Smooth muscle cell (in vitro differentiated cells): ENCODE measurements at regions not wholly inside any gene's neighbourhood (a gene's known extent, or its start where the extent isn't known, plus 50 kb on each side); places are given as distances from the start of the nearest gene placed in this dataset.

Source experiments
- DNase-seq: peaks from one replicate; lab custom pipeline; 2025; ENCODE audit not compliant: unreplicated experiment; lab: John Stamatoyannopoulos, UW
- H2AFZ ChIP-seq: fragments of 200-600 bp; sonication (generic); 2 replicates; pipeline ENCODE4 v1.6.0; 2016; ENCODE audit warnings: antibody characterized with exemption, low read depth, mild to moderate bottlenecking
- H3F3A ChIP-seq: fragments of 200-600 bp; sonication (generic); 2 replicates; pipeline ENCODE4 v1.6.0; 2017; ENCODE audit warnings: antibody characterized with exemption, low read depth
- H3K27ac ChIP-seq: fragments of 200-600 bp; sonication (generic); 2 replicates; pipeline ENCODE4 v1.5.1; 2016; ENCODE audit warnings: low read depth, mild to moderate bottlenecking
- H3K27me3 ChIP-seq: fragments of 200-600 bp; sonication (generic); 2 replicates; pipeline ENCODE4 v1.6.1; 2016; ENCODE audit warnings: low read depth, mild to moderate bottlenecking
- H3K36me3 ChIP-seq: fragments of 200-600 bp; sonication (generic); 2 replicates; pipeline ENCODE4 v1.5.1; 2016; ENCODE audit warnings: low read depth
- H3K4me1 ChIP-seq: fragments of 200-600 bp; sonication (generic); 2 replicates; pipeline ENCODE4 v1.5.1; 2016; ENCODE audit warnings: low read depth
- H3K4me2 ChIP-seq: fragments of 200-600 bp; sonication (generic); 2 replicates; pipeline ENCODE4 v1.6.0; 2016; ENCODE audit warnings: mild to moderate bottlenecking
- H3K4me3 ChIP-seq: fragments of 200-600 bp; sonication (generic); 2 replicates; pipeline ENCODE4 v1.5.1; 2016; ENCODE audit warnings: mild to moderate bottlenecking
- H3K79me2 ChIP-seq: fragments of 200-600 bp; sonication (generic); 2 replicates; pipeline ENCODE4 v1.6.0; 2016; ENCODE audit warnings: low read depth, mild to moderate bottlenecking
- H3K9ac ChIP-seq: fragments of 200-600 bp; sonication (generic); 2 replicates; pipeline ENCODE4 v1.6.0; 2016; ENCODE audit warnings: low read depth
- H3K9me3 ChIP-seq: fragments of 200-600 bp; sonication (generic); replicated peaks from 2 replicates; pipeline ENCODE4 v1.5.1; 2016; ENCODE audit warnings: low read depth
- H4K20me1 ChIP-seq: fragments of 200-600 bp; sonication (generic); 2 replicates; pipeline ENCODE4 v1.6.0; 2016; ENCODE audit warnings: low read depth
- CTCF ChIP-seq: fragments of 200-600 bp; sonication (generic); IDR thresholded peaks from 2 replicates; pipeline ENCODE4 v1.5.1; 2017; ENCODE audit warnings: borderline replicate concordance, mild to moderate bottlenecking, antibody characterized with exemption; ENCODE audit not compliant: insufficient read depth, poor library complexity, severe bottlenecking
- WGBS: methylation state at CpG from one replicate; pipeline ENCODE4 v1.1.7; 2016; ENCODE audit warnings: low lambda C conversion rate; 5-methylcytosine and 5-hydroxymethylcytosine counted together

DNA sequence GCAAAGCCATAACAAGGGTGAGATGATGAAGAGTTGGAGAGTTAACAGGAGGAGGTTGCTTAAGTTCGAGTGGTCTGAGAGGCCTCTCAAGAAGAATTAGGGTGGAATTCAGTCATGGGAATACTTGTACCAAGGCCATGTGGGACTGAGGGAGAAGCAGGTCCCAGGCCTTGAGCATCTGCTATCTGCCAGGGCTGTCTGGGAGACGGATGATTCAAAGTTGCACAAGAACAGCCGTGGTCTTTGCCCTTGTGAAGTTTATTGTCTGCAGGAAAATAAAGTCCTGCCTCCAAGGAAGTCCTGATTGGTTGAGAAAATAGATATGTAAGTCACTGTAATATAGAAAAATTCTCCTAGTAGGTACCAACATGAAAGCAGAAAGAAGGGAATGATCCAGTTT is 178.8 kb upstream of the RFC3 start:
- 10% methylated on average over 3 of the region's 3 CpGs for WGBS
- TF ChIP-seq CTCF: no peak
- H3K4me2 ChIP-seq: no peak overlapping the region

DNA sequence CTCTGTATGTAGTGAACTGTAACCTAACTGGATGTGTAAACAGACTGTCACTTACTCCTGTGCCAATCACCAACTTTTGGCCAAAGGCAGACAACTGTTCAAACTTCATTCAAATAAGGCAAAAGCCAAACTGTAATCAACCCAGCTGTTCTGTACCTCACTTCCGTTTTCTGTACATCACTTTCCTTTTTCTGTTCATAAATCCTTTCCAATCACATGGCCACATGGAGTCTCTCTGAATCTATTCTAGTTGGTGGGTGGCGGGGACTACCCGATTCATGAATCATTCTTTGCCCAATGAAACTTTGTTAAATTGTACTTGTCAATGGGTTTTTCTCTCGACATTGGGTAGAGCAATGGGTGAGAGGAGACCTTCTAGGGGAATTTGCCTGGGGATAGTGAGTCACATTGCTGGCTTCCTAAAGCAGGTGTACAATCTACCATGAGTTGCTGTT is 178.3 kb upstream of the RFC3 start:
- no peak overlapping the region for H2AFZ ChIP-seq
- H3F3A ChIP-seq: peaks cover 10% of the 10 kb centered on the region
- no peak overlapping the region for H3K4me2 ChIP-seq
- no peaks in the 10 kb centered on the region for H3K79me2 ChIP-seq
- 95% methylated on average over 4 of the region's 4 CpGs for WGBS
- H4K20me1 ChIP-seq: no peaks in the 10 kb centered on the region
- no peaks in the 10 kb centered on the region for H3K9me3 ChIP-seq
- H3K4me1 ChIP-seq: peaks cover 5% of the 10 kb centered on the region
- no peak for TF ChIP-seq CTCF
- H3K27me3 ChIP-seq: no peaks in the 10 kb centered on the region
- no peaks in the 10 kb centered on the region for H3K36me3 ChIP-seq
- H3K27ac ChIP-seq: peak overlapping the region; percentile 3
- DNase-seq: no peak
- no peak overlapping the region for H3K4me3 ChIP-seq
- no peak overlapping the region for H3K9ac ChIP-seq

More for the DNA sequence above, 178.8 kb upstream of the RFC3 start:
- no peak for DNase-seq
- Histone ChIP-seq H2AFZ (no peak overlapping the region), H3K27me3 (no peaks in the 10 kb centered on the region), H3K79me2 (no peaks in the 10 kb centered on the region), H3K9ac (no peak overlapping the region), H4K20me1 (no peaks in the 10 kb centered on the region), H3F3A (peaks cover 10% of the 10 kb centered on the region), H3K9me3 (no peaks in the 10 kb centered on the region), H3K27ac (peak overlapping the region; percentile 68), H3K4me1 (peaks cover 5% of the 10 kb centered on the region), H3K4me3 (no peak overlapping the region), H3K36me3 (no peaks in the 10 kb centered on the region)

GRCh38 chr13:33640832-33641231 is 177.1 kb upstream of the RFC3 start:
- Histone ChIP-seq H2AFZ (no peak overlapping the region), H3K9ac (no peak overlapping the region), H3K79me2 (no peaks in the 10 kb centered on the region), H3K27ac (no peak overlapping the region), H3F3A (peaks cover 10% of the 10 kb centered on the region), H3K4me3 (no peak overlapping the region), H3K36me3 (no peaks in the 10 kb centered on the region), H3K4me1 (peaks cover 5% of the 10 kb centered on the region), H3K27me3 (no peaks in the 10 kb centered on the region), H3K4me2 (no peak overlapping the region), H3K9me3 (no peaks in the 10 kb centered on the region), H4K20me1 (no peaks in the 10 kb centered on the region)
- no peak for DNase-seq
- TF ChIP-seq CTCF: no peak

DNA sequence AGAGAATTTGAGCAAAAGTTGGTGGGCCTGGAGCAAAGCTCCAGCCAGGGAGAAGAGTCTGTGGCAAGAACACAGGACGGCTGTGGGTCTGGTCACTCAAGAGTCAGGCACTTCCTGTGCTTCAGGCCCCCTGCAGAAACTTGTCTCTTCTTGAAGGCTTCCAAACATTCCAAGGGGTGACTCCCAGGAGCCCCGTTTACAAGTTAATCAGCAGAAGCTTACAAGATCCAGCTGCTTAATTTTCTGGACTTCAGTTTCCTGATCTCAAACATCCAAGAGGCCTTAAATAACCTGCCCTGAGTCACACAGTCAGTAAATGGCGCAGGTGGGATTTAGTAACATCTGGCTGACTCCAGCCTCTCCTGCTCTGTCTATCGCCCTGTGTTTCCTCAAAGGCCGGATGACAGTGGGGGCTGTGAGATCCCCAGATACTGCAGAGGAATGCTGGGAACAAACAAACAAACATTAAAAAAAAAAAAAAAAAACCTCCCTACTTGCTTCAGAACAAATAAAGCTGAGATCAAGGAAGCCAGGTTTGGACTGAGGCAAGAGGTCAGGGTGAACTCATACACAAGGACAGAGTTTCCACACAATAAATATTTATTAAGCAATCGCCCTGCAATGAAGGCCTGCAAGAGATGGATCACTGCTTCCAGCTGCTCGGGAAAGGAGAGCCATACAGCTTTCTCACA is 175.4 kb upstream of the RFC3 start:
- Histone ChIP-seq H3K27me3 (no peaks in the 10 kb centered on the region), H3K27ac (peak overlapping the region; percentile 44), H3K79me2 (no peaks in the 10 kb centered on the region), H3K4me1 (peaks cover 5% of the 10 kb centered on the region), H3K9me3 (no peaks in the 10 kb centered on the region), H3K9ac (no peak overlapping the region), H3K36me3 (no peaks in the 10 kb centered on the region), H4K20me1 (no peaks in the 10 kb centered on the region), H3K4me3 (no peak overlapping the region), H3F3A (peaks cover 10% of the 10 kb centered on the region), H3K4me2 (peak overlapping the region; percentile 57), H2AFZ (no peak overlapping the region)
- no peak for DNase-seq
- 30% methylated on average over 7 of the region's 7 CpGs for WGBS
- no peak for TF ChIP-seq CTCF
